ENCODE measurements at regions not wholly inside any gene's neighbourhood (a gene's known extent, or its start where the extent isn't known, plus 50 kb on each side); places are given as distances from the start of the nearest gene placed in this dataset.

- no peak for TF ChIP-seq CTCF (IDR thresholded peaks at IDR 0.05)
- H3K27me3 Mint-ChIP-seq (ENCODE audit: insufficient read depth), result no peaks in the 10 kb centered on the region; the same call in 1 of the 2 replicates
- no peaks in the 10 kb centered on the region for H3K4me1 Mint-ChIP-seq (ENCODE audit: low read depth)
- H3K36me3 Mint-ChIP-seq (ENCODE audit: low read depth), result 0 out of 2 replicates have a peak, but pooled peaks cover 6% of the 10 kb centered on the region
- DNase-seq, result no peak
- no peak overlapping the region for H3K27ac Mint-ChIP-seq
- no peak overlapping the region for H3K4me3 Mint-ChIP-seq
- H3K9me3 Mint-ChIP-seq, result peaks cover 24% of the 10 kb centered on the region
Observed at GRCh38 chr12:14148489-14149270, 167.3 kb upstream of the GRIN2B start.

GRCh38 chr12:14153803-14154202 is 172.4 kb upstream of the GRIN2B start:
- TF ChIP-seq CTCF (IDR thresholded peaks at IDR 0.05), result no peak
- Mint-ChIP-seq H3K9me3 (peaks cover 4% of the 10 kb centered on the region; the same call in 1 of the 2 replicates), H3K4me1 (ENCODE audit: low read depth) (no peaks in the 10 kb centered on the region), H3K27me3 (ENCODE audit: insufficient read depth) (peaks cover 5% of the 10 kb centered on the region), H3K4me3 (no peak overlapping the region), H3K27ac (no peak overlapping the region), H3K36me3 (ENCODE audit: low read depth) (no peaks in the 10 kb centered on the region)
- DNase-seq, result no peak

- no peaks in the 10 kb centered on the region for H3K36me3 Mint-ChIP-seq (ENCODE audit: low read depth)
- peaks cover 7% of the 10 kb centered on the region for H3K27me3 Mint-ChIP-seq (ENCODE audit: insufficient read depth)
- no peaks in the 10 kb centered on the region for H3K9me3 Mint-ChIP-seq
- no peak for DNase-seq
- no peak for TF ChIP-seq CTCF (IDR thresholded peaks at IDR 0.05)
- no peaks in the 10 kb centered on the region for H3K4me1 Mint-ChIP-seq (ENCODE audit: low read depth)
- H3K27ac Mint-ChIP-seq, result no peak overlapping the region
- no peak overlapping the region for H3K4me3 Mint-ChIP-seq
Observed at GRCh38 chr12:14156606-14157005, 175.2 kb upstream of the GRIN2B start.

GRCh38 chr12:14157088-14157747 is 175.8 kb upstream of the GRIN2B start:
- no peak overlapping the region for H3K27ac Mint-ChIP-seq
- no peak overlapping the region for H3K4me3 Mint-ChIP-seq
- H3K36me3 Mint-ChIP-seq (ENCODE audit: low read depth), result no peaks in the 10 kb centered on the region
- H3K27me3 Mint-ChIP-seq (ENCODE audit: insufficient read depth), result peaks cover 7% of the 10 kb centered on the region
- DNase-seq, result no peak
- no peaks in the 10 kb centered on the region for H3K4me1 Mint-ChIP-seq (ENCODE audit: low read depth)
- H3K9me3 Mint-ChIP-seq, result no peaks in the 10 kb centered on the region
- no peak for TF ChIP-seq CTCF (IDR thresholded peaks at IDR 0.05)

- Mint-ChIP-seq H3K27ac (no peak overlapping the region), H3K36me3 (ENCODE audit: low read depth) (no peaks in the 10 kb centered on the region), H3K27me3 (ENCODE audit: insufficient read depth) (peaks cover 3% of the 10 kb centered on the region), H3K4me1 (ENCODE audit: low read depth) (no peaks in the 10 kb centered on the region), H3K9me3 (no peaks in the 10 kb centered on the region), H3K4me3 (no peak overlapping the region)
- no peak for DNase-seq
- TF ChIP-seq CTCF (IDR thresholded peaks at IDR 0.05), result no peak
Observed at GRCh38 chr12:14164266-14164665, 182.9 kb upstream of the GRIN2B start.

Data from HFFc6 (cell line).